Liver (tissue), 7 donors: ENCODE measurements at regions not wholly inside any gene's neighbourhood (a gene's known extent, or its start where the extent isn't known, plus 50 kb on each side); places are given as distances from the start of the nearest gene placed in this dataset.

Source experiments
- DNase-seq: peaks from one replicate; pipeline ENCODE4 v3.0.0-alpha.2; 2017; ENCODE audit warnings: low spot score
- H3K27ac ChIP-seq, 2 donors: one replicate each; pipeline ENCODE4 v1.7.0; 2013; ENCODE audit warnings: inconsistent platforms in 2 of 2, low read length in 2 of 2, control low read depth in 1 of 2, low read depth in 1 of 2, mild to moderate bottlenecking in 1 of 2
- H3K27me3 ChIP-seq, 4 donors: one replicate each; pipeline versions ENCODE4 v1.6.1 to v1.7.0; 2013; ENCODE audit warnings: low read length in 3 of 4, inconsistent platforms in 1 of 4, mild to moderate bottlenecking in 1 of 4, moderate library complexity in 1 of 4; ENCODE audit not compliant: control insufficient read depth in 4 of 4, insufficient read depth in 4 of 4
- H3K36me3 ChIP-seq, 4 donors: one replicate each; pipeline versions ENCODE4 v1.6.1 to v1.7.0; 2013; ENCODE audit warnings: low read length in 3 of 4, mild to moderate bottlenecking in 3 of 4, low read depth in 1 of 4, moderate library complexity in 1 of 4; ENCODE audit not compliant: control insufficient read depth in 4 of 4, insufficient read depth in 3 of 4
- H3K4me1 ChIP-seq, 4 donors: one replicate each; pipeline versions ENCODE4 v1.6.1 to v1.7.0; 2013; ENCODE audit warnings: low read length in 3 of 4, mild to moderate bottlenecking in 3 of 4, moderate library complexity in 1 of 4; ENCODE audit not compliant: control insufficient read depth in 4 of 4, insufficient read depth in 4 of 4
- H3K4me3 ChIP-seq, 3 donors: one replicate each; pipeline versions ENCODE4 v1.6.1 to v1.7.0; 2013; ENCODE audit warnings: low read length in 3 of 3, control low read depth in 1 of 3, low read depth in 1 of 3, mild to moderate bottlenecking in 1 of 3
- H3K9ac ChIP-seq, 2 donors: one replicate each; pipeline ENCODE4 v1.7.0; 2013; ENCODE audit warnings: low read length in 2 of 2, mild to moderate bottlenecking in 2 of 2, moderate library complexity in 2 of 2, control low read depth in 1 of 2, low read depth in 1 of 2
- H3K9me3 ChIP-seq, 4 donors: one replicate each; pipeline versions ENCODE4 v1.6.1 to v1.7.0; 2013; ENCODE audit warnings: low read length in 3 of 4; ENCODE audit not compliant: control insufficient read depth in 4 of 4
- ATF3 ChIP-seq: IDR thresholded peaks from 2 replicates; pipeline ENCODE4 v1.6.1; 2016; ENCODE audit warnings: antibody characterized with exemption
- EGR1 ChIP-seq, 2 donors: IDR thresholded peaks; 2 replicates each; pipeline ENCODE4 v1.6.1; 2016 to 2018; ENCODE audit warnings: antibody characterized with exemption in 2 of 2, low read depth in 2 of 2
- FOXA1 ChIP-seq: IDR thresholded peaks from 2 replicates; pipeline ENCODE4 v1.6.1; 2016; ENCODE audit warnings: antibody characterized with exemption
- GABPA ChIP-seq, 2 donors: IDR thresholded peaks in 1 of 2; conservative IDR thresholded peaks in 1 of 2; 2 replicates each; pipeline ENCODE4 v1.6.1; 2016; ENCODE audit warnings: antibody characterized with exemption in 2 of 2, mild to moderate bottlenecking in 1 of 2, moderate library complexity in 1 of 2
- HNF4G ChIP-seq: IDR thresholded peaks from 2 replicates; pipeline ENCODE4 v1.6.1; 2016; ENCODE audit warnings: antibody characterized with exemption
- JUND ChIP-seq, 2 donors: IDR thresholded peaks; 2 replicates each; pipeline ENCODE4 v1.6.1; 2016; ENCODE audit warnings: antibody characterized with exemption in 2 of 2
- MAX ChIP-seq: IDR thresholded peaks from 2 replicates; pipeline ENCODE4 v1.6.1; 2016; ENCODE audit warnings: antibody characterized with exemption
- NR2F2 ChIP-seq: IDR thresholded peaks from 2 replicates; pipeline ENCODE4 v1.6.1; 2016; ENCODE audit warnings: antibody characterized with exemption
- RAD21 ChIP-seq, 2 donors: IDR thresholded peaks; 2 replicates each; pipeline ENCODE4 v1.6.1; 2016; ENCODE audit warnings: antibody characterized with exemption in 2 of 2, mild to moderate bottlenecking in 2 of 2
- REST ChIP-seq: IDR thresholded peaks from 2 replicates; pipeline ENCODE4 v1.6.1; 2016; ENCODE audit warnings: antibody characterized with exemption, mild to moderate bottlenecking
- RXRA ChIP-seq, 2 donors: IDR thresholded peaks; 2 replicates each; pipeline ENCODE4 v1.6.1; 2017 to 2018; ENCODE audit warnings: antibody characterized with exemption in 2 of 2, mild to moderate bottlenecking in 1 of 2
- SP1 ChIP-seq: IDR thresholded peaks from 2 replicates; pipeline ENCODE4 v1.6.1; 2018; ENCODE audit warnings: antibody characterized with exemption, mild to moderate bottlenecking
- TAF1 ChIP-seq: conservative IDR thresholded peaks from 2 replicates; pipeline ENCODE4 v1.6.1; 2016; ENCODE audit warnings: antibody characterized with exemption, mild to moderate bottlenecking
- YY1 ChIP-seq: IDR thresholded peaks from 2 replicates; pipeline ENCODE4 v1.6.1; 2016; ENCODE audit warnings: antibody characterized with exemption, mild to moderate bottlenecking
- TF ChIP-seq, protein P1 (sequence below): IDR thresholded peaks from 2 replicates; pipeline ENCODE4 v1.6.1; 2016; ENCODE audit warnings: antibody characterized with exemption
- TF ChIP-seq, protein P2 (sequence below): fragments of 150-350 bp; IDR thresholded peaks from 2 replicates; pipeline ENCODE4 v1.5.1; 2017; ENCODE audit warnings: improper control_type of control experiment, low read depth, low read length; ENCODE audit not compliant: missing input control
- donor health status: healthy.
- donor health status: healthy.
- donor health status: healthy.
- donor health status: healthy.

DNA sequence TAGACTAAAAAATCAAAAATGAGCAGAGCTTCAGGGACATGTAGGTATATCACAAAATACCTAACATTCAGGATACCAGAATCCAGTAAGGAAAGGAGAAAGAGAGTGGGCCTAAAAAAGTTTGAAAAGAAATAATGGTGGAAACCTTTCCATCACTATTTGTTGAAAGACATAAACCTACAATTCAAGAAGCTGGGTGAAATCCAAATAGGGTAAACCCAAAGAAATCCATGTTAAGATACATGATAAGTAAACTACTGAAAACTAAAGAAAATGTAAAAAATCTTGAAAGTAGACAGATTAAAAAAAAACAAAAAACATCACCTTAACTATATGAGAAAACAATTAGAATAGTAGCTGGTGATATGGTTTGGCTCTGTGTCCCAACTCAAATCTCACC is 76.7 kb upstream of the COMTD1 start:
- TF ChIP-seq SP1, result no peak
- TF ChIP-seq RAD21 (IDR thresholded peaks at IDR 0.05), result no peak
- TF ChIP-seq TAF1, result no peak
- no peak for TF ChIP-seq HNF4G
- TF ChIP-seq, protein P1, sequence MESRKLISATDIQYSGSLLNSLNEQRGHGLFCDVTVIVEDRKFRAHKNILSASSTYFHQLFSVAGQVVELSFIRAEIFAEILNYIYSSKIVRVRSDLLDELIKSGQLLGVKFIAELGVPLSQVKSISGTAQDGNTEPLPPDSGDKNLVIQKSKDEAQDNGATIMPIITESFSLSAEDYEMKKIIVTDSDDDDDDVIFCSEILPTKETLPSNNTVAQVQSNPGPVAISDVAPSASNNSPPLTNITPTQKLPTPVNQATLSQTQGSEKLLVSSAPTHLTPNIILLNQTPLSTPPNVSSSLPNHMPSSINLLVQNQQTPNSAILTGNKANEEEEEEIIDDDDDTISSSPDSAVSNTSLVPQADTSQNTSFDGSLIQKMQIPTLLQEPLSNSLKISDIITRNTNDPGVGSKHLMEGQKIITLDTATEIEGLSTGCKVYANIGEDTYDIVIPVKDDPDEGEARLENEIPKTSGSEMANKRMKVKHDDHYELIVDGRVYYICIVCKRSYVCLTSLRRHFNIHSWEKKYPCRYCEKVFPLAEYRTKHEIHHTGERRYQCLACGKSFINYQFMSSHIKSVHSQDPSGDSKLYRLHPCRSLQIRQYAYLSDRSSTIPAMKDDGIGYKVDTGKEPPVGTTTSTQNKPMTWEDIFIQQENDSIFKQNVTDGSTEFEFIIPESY, result no peak
- TF ChIP-seq EGR1 (IDR thresholded peaks at IDR 0.05; ENCODE audit: low read depth in 2 of 2), result no peak
- no peak for TF ChIP-seq NR2F2
- TF ChIP-seq ATF3, result no peak
- TF ChIP-seq, protein P2, sequence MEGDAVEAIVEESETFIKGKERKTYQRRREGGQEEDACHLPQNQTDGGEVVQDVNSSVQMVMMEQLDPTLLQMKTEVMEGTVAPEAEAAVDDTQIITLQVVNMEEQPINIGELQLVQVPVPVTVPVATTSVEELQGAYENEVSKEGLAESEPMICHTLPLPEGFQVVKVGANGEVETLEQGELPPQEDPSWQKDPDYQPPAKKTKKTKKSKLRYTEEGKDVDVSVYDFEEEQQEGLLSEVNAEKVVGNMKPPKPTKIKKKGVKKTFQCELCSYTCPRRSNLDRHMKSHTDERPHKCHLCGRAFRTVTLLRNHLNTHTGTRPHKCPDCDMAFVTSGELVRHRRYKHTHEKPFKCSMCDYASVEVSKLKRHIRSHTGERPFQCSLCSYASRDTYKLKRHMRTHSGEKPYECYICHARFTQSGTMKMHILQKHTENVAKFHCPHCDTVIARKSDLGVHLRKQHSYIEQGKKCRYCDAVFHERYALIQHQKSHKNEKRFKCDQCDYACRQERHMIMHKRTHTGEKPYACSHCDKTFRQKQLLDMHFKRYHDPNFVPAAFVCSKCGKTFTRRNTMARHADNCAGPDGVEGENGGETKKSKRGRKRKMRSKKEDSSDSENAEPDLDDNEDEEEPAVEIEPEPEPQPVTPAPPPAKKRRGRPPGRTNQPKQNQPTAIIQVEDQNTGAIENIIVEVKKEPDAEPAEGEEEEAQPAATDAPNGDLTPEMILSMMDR, result no peak
- TF ChIP-seq FOXA1, result no peak
- no peak for TF ChIP-seq JUND (IDR thresholded peaks at IDR 0.05)
- no peak for TF ChIP-seq GABPA (IDR thresholded peaks at IDR 0.05 in 1 of 2, conservative IDR thresholded peaks at IDR 0.05 in 1 of 2)
- TF ChIP-seq REST, result no peak
- no peak overlapping the region for H3K4me3 ChIP-seq
- no peaks in the 10 kb centered on the region for H3K36me3 ChIP-seq
- peaks cover 0 to 2% (median 0%) of the 10 kb centered on the region in 4 donors for H3K9me3 ChIP-seq
- H3K4me1 ChIP-seq, result no peaks in the 10 kb centered on the region
- no peaks in the 10 kb centered on the region for H3K27me3 ChIP-seq
- DNase-seq, result no peak
- no peak overlapping the region for H3K9ac ChIP-seq
- no peak overlapping the region for H3K27ac ChIP-seq

GRCh38 chr10:75305675-75306074 is 69.9 kb upstream of the COMTD1 start:
- DNase-seq, result no peak
- Histone ChIP-seq H3K36me3 (no peaks in the 10 kb centered on the region), H3K9me3 (no peaks in the 10 kb centered on the region), H3K9ac (no peak overlapping the region), H3K27me3 (no peaks in the 10 kb centered on the region), H3K4me3 (no peak overlapping the region), H3K27ac (no peak overlapping the region), H3K4me1 (no peaks in the 10 kb centered on the region)
- TF ChIP-seq HNF4G (no peak), ATF3 (no peak), RAD21 (IDR thresholded peaks at IDR 0.05) (no peak), YY1 (no peak), FOXA1 (no peak), SP1 (no peak), RXRA (IDR thresholded peaks at IDR 0.05) (no peak), MAX (no peak), GABPA (IDR thresholded peaks at IDR 0.05 in 1 of 2, conservative IDR thresholded peaks at IDR 0.05 in 1 of 2) (no peak)
